Transverse colon (tissue), 3 donors: ENCODE measurements at regions not wholly inside any gene's neighbourhood (a gene's known extent, or its start where the extent isn't known, plus 50 kb on each side); places are given as distances from the start of the nearest gene placed in this dataset.

Experiments used
- CTCF ChIP-seq, 5 experiments: fragments of 200-600 bp in 3 of 5; fragments of 450-650 bp in 2 of 5; sonication (generic) in 3 of 5; IDR thresholded peaks; 1 replicate in 2 of 5; 2 replicates in 3 of 5; pipeline ENCODE4 v1.5.1; 2016 to 2017; ENCODE audit warnings: antibody characterized with exemption in 5 of 5, inconsistent platforms in 3 of 5, mild to moderate bottlenecking in 2 of 5, moderate library complexity in 1 of 5
- EP300 ChIP-seq: sonication (generic); formaldehyde crosslinking; IDR thresholded peaks from one replicate; pipeline ENCODE4 v1.6.1; 2017; ENCODE audit warnings: antibody characterized with exemption, low read depth

- TF ChIP-seq CTCF (IDR thresholded peaks at IDR 0.05) (no peak), EP300 (no peak)
Observed at GRCh38 chr10:107481224-107481623, 316.7 kb upstream of the SORCS1 start.
